ENCODE measurements at regions not wholly inside any gene's neighbourhood (a gene's known extent, or its start where the extent isn't known, plus 50 kb on each side); places are given as distances from the start of the nearest gene placed in this dataset.
"Not testable (repeated sequence)": the region's sequence is repeated elsewhere in the genome, so short reads cannot be mapped to it uniquely, and the experiment has no call there.

DNA sequence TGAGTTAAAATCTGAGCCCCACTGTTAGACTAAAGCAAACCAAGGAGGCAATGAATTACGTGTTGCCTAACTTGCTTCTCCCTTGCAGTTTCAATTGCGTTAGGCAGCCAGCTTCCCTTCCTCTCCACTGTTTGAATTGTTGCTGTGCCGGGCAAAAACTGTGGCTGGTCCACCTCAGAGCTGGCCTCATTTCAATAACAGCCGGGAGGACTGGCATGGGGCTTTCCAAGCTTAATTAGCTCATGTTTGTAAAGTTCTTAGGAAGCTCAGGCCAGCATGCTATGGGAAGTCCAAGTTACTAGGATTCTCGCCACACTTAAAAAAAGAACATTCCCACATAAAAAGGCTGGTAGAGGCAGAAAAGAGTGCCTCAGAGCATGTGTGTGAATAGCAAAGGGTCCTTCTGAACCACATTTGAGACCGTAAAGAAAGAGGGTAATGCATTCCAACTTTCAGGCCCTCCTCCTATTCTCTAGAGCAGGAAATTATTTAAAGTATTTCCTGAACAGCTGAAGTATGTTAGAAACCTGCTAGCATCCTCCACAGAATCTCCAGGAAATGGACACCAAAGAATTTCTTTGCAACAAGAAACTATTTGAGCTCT lies 79.0 kb upstream of the SMURF2 start:
- no peak for DNase-seq (ENCODE audit: extremely low spot score)
- ChIA-PET CTCF (no interaction called here), POLR2A (no interaction called here)
- TF ChIP-seq SP1 (IDR thresholded peaks at IDR 0.05) (no peak), ARNT (IDR thresholded peaks at IDR 0.05) (no peak), ZNF384 (IDR thresholded peaks at IDR 0.05) (no peak), LEF1 (IDR thresholded peaks at IDR 0.05; ENCODE audit: borderline replicate concordance) (no peak)

DNA sequence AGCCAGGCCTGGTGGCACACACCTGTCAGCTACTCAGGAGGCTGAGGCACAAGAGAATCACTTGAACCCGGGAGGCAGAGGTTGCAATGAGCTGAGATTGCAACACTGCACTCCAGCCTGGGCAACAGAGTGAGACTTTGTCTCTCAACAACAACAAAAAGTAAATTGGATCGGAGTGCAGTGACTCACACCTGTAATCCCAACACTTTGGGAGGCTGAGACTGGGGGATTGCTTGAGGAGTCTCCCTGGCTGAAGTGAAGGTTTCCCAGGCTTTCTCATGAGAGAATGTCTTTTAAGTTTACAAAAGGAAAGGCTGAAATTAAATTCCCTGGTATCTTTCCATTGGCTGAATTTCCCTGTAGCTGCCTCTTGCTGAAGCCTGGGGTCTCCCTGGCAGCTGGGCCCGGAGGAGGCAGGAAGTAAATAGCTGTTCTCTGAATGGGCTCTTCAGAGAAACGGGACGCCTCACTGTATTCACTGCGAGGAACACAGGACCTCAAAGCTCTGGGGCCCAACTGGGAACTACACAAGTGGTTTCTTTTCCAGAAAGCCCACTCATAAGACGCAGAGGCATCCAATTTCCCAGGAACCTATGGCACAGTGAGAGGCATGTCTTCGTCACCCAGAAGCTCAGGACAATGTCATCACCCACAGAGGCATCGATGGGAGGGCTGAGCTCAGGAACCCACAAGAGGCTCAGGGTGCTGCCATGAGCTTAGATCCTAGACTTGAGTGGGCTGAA lies 77.4 kb upstream of the SMURF2 start:
- TF ChIP-seq ZNF384 (IDR thresholded peaks at IDR 0.05): no peak
- no peak for TF ChIP-seq TARDBP (IDR thresholded peaks at IDR 0.05)
- no peak for TF ChIP-seq HDGF (IDR thresholded peaks at IDR 0.05; ENCODE audit: borderline replicate concordance)
- TF ChIP-seq NFRKB (IDR thresholded peaks at IDR 0.05): no peak
- TF ChIP-seq ARNT (IDR thresholded peaks at IDR 0.05): no peak
- TF ChIP-seq PKNOX1 (IDR thresholded peaks at IDR 0.05): no peak
- TF ChIP-seq ELF4 (IDR thresholded peaks at IDR 0.05): no peak
- TF ChIP-seq CTBP1 (IDR thresholded peaks at IDR 0.05; ENCODE audit: borderline replicate concordance): no peak
- no peak for TF ChIP-seq FOXK2 (IDR thresholded peaks at IDR 0.05)
- no peak for TF ChIP-seq FOXA1 (IDR thresholded peaks at IDR 0.05)
- no peak for TF ChIP-seq SUZ12 (IDR thresholded peaks at IDR 0.05)
- TF ChIP-seq BHLHE40 (IDR thresholded peaks at IDR 0.05; ENCODE audit: borderline replicate concordance): no peak
- TF ChIP-seq FOXM1 (IDR thresholded peaks at IDR 0.05; ENCODE audit: borderline replicate concordance): no peak
- TF ChIP-seq L3MBTL2 (conservative IDR thresholded peaks at IDR 0.05): no peak
- TF ChIP-seq SP1 (IDR thresholded peaks at IDR 0.05): no peak
- ChIA-PET POLR2A (interaction anchor here (0.9 to 1.9 kb wide), 2 partner anchors 34 to 234 kb away, joined by 3 to 9 read pairs; partner anchors contain the start of genes CEP95 and DDX5), CTCF (no interaction called here)
- no peak for DNase-seq (ENCODE audit: extremely low spot score)

GRCh38 chr17:64736804-64737492 lies 74.8 kb upstream of the SMURF2 start:
- TF ChIP-seq PKNOX1 (IDR thresholded peaks at IDR 0.05): no peak
- no peak for TF ChIP-seq ARNT (IDR thresholded peaks at IDR 0.05)
- TF ChIP-seq LEF1 (IDR thresholded peaks at IDR 0.05; ENCODE audit: borderline replicate concordance): no peak
- peak; percentile 20; the same call in 1 of the 2 replicates for TF ChIP-seq FOXM1 (IDR thresholded peaks at IDR 0.05; ENCODE audit: borderline replicate concordance)
- ChIA-PET POLR2A (no interaction called here), CTCF (interaction anchor here (0.6 to 1.1 kb wide), 7 partner anchors 15 to 316 kb away, joined by 3 to 9 read pairs (median 4); no protein-coding TSS in a partner anchor)
- peak; percentile 34 for DNase-seq (ENCODE audit: extremely low spot score)

GRCh38 chr17:64732336-64733006 lies 70.4 kb upstream of the SMURF2 start:
- CTCF ChIA-PET: no interaction called here
- POLR2A ChIA-PET: no interaction called here
- TF ChIP-seq ELF4 (IDR thresholded peaks at IDR 0.05) (no peak), PKNOX1 (IDR thresholded peaks at IDR 0.05) (no peak), L3MBTL2 (conservative IDR thresholded peaks at IDR 0.05) (no peak), ARNT (IDR thresholded peaks at IDR 0.05) (no peak), FOXM1 (IDR thresholded peaks at IDR 0.05; ENCODE audit: borderline replicate concordance) (no peak), LEF1 (IDR thresholded peaks at IDR 0.05; ENCODE audit: borderline replicate concordance) (no peak), TARDBP (IDR thresholded peaks at IDR 0.05) (no peak), CTBP1 (IDR thresholded peaks at IDR 0.05; ENCODE audit: borderline replicate concordance) (no peak), SUZ12 (IDR thresholded peaks at IDR 0.05) (no peak), NFRKB (IDR thresholded peaks at IDR 0.05) (no peak), SP1 (IDR thresholded peaks at IDR 0.05) (no peak), BHLHE40 (IDR thresholded peaks at IDR 0.05; ENCODE audit: borderline replicate concordance) (no peak), FOXK2 (IDR thresholded peaks at IDR 0.05) (no peak), HDGF (IDR thresholded peaks at IDR 0.05; ENCODE audit: borderline replicate concordance) (no peak), FOXA1 (IDR thresholded peaks at IDR 0.05) (no peak), ZNF384 (IDR thresholded peaks at IDR 0.05) (no peak)
- no peak for DNase-seq (ENCODE audit: extremely low spot score)

GRCh38 chr17:64730023-64730422 lies 67.9 kb upstream of the SMURF2 start:
- POLR2A ChIA-PET; DNase-seq (ENCODE audit: extremely low spot score); CTCF ChIA-PET: not testable (repeated sequence)

- ChIA-PET CTCF (no interaction called here), POLR2A (no interaction called here)
- TF ChIP-seq NFRKB (IDR thresholded peaks at IDR 0.05): no peak
- no peak for DNase-seq (ENCODE audit: extremely low spot score)
These were observed 67.1 kb upstream of the SMURF2 start for GRCh38 chr17:64729201-64729600.
